A673 (cell line): ENCODE measurements at regions not wholly inside any gene's neighbourhood (a gene's known extent, or its start where the extent isn't known, plus 50 kb on each side); places are given as distances from the start of the nearest gene placed in this dataset.

Source experiments
- BruUV-seq: library from RNA; stranded (reverse); fragments of 400-500 nt; replicated peaks from 2 replicates; lab custom pipeline; 2021; lab: Mats Ljungman, UMichigan
- CTCF ChIA-PET: fragments of 300-600 bp; sonication (Branson Sonifier 250); formaldehyde crosslinking; loops from one replicate; lab custom pipeline; 2022; ENCODE audit warnings: antibody characterized with exemption; lab: Charles Lee
- POLR2A ChIA-PET: fragments of 300-600 bp; sonication (Branson Sonifier 250); formaldehyde crosslinking; loops from one replicate; lab custom pipeline; 2022; ENCODE audit warnings: antibody characterized with exemption; ENCODE audit not compliant: low non-redundant PET; lab: Charles Lee
- DNase-seq: peaks from one replicate; pipeline ENCODE4 v3.0.0-alpha.2; 2015; ENCODE audit warnings: low spot score
- H3K27ac ChIP-seq: fragments of 200-600 bp; sonication (generic); 2 replicates; pipeline ENCODE4 v1.5.1; 2016; ENCODE audit warnings: mixed run types, low read depth, mild to moderate bottlenecking, mixed read lengths, antibody characterized with exemption, low read length; ENCODE audit not compliant: poor library complexity, severe bottlenecking
- H3K27me3 ChIP-seq: fragments of 200-600 bp; sonication (generic); replicated peaks from 2 replicates; pipeline ENCODE4 v1.6.1; 2017; ENCODE audit warnings: mixed run types, low read depth, mild to moderate bottlenecking, mixed read lengths, antibody characterized with exemption, low read length; ENCODE audit not compliant: insufficient read depth, poor library complexity
- H3K36me3 ChIP-seq: fragments of 200-600 bp; sonication (generic); 2 replicates; pipeline ENCODE4 v1.6.1; 2016; ENCODE audit warnings: mixed run types, mild to moderate bottlenecking, mixed read lengths, antibody characterized with exemption, low read length; ENCODE audit not compliant: insufficient read depth, poor library complexity, severe bottlenecking
- H3K4me1 ChIP-seq: fragments of 200-600 bp; sonication (generic); 2 replicates; pipeline ENCODE4 v1.6.1; 2017; ENCODE audit warnings: mixed run types, mild to moderate bottlenecking, mixed read lengths, antibody characterized with exemption, low read length; ENCODE audit not compliant: insufficient read depth, poor library complexity, severe bottlenecking
- H3K4me3 ChIP-seq: fragments of 200-600 bp; sonication (generic); 2 replicates; pipeline ENCODE4 v1.5.1; 2016; ENCODE audit warnings: low read depth, mixed run types, mild to moderate bottlenecking, mixed read lengths, low read length; ENCODE audit not compliant: poor library complexity, severe bottlenecking
- H3K9me3 ChIP-seq: fragments of 200-600 bp; sonication (generic); 2 replicates; pipeline ENCODE4 v1.6.1; 2016; ENCODE audit warnings: mixed run types, low read depth, mild to moderate bottlenecking, mixed read lengths, antibody characterized with exemption, low read length; ENCODE audit not compliant: poor library complexity, severe bottlenecking
- CTCF ChIP-seq: fragments of 300-800, 200-600 bp; sonication (generic); conservative IDR thresholded peaks from 2 replicates; pipeline ENCODE4 v1.5.1; 2017; ENCODE audit warnings: low read depth, mild to moderate bottlenecking, antibody characterized with exemption, low read length, moderate library complexity, mixed read lengths
- EZH2 ChIP-seq: fragments of 200-600 bp; sonication (generic); IDR thresholded peaks from 2 replicates; pipeline ENCODE4 v1.6.1; 2017; ENCODE audit warnings: borderline replicate concordance, low read depth, mild to moderate bottlenecking, mixed read lengths, antibody characterized with exemption, low read length; ENCODE audit not compliant: poor library complexity, severe bottlenecking
- intact Hi-C: fragments of 100-400 bp; cut with micrococcal nuclease; formaldehyde crosslinking; loops from one replicate; pipeline ENCODE4 v1.10.0; 2022; ENCODE audit not compliant: unreplicated experiment

- POLR2A ChIA-PET, result no interaction called here
- peaks cover 29% of the 10 kb centered on the region for H3K4me1 ChIP-seq
- CTCF ChIA-PET, result no interaction called here
- no peak overlapping the region for H3K4me3 ChIP-seq
- H3K27ac ChIP-seq, result no peak overlapping the region
- intact Hi-C loops, result no loop called here
- H3K9me3 ChIP-seq, result peaks cover 4% of the 10 kb centered on the region
- BruUV-seq, result no TSS peak
- TF ChIP-seq EZH2, result no peak
- TF ChIP-seq CTCF, result no peak
- H3K36me3 ChIP-seq, result no peaks in the 10 kb centered on the region
- DNase-seq, result no peak
- H3K27me3 ChIP-seq, result no peaks in the 10 kb centered on the region
Observed at GRCh38 chr20:4066551-4066950, 51.2 kb upstream of the RNF24 start.

- ChIA-PET POLR2A (no interaction called here), CTCF (no interaction called here)
- H3K27me3 ChIP-seq, result no peaks in the 10 kb centered on the region
- no TSS peak for BruUV-seq
- peaks cover 2% of the 10 kb centered on the region for H3K9me3 ChIP-seq
- intact Hi-C loops, result no loop called here
- no peak for DNase-seq
- H3K27ac ChIP-seq, result peak overlapping the region; percentile 52
- H3K4me1 ChIP-seq, result peaks cover 25% of the 10 kb centered on the region
- TF ChIP-seq CTCF, result no peak
- no peak for TF ChIP-seq EZH2
- H3K36me3 ChIP-seq, result no peaks in the 10 kb centered on the region
- H3K4me3 ChIP-seq, result no peak overlapping the region
Observed at GRCh38 chr20:4065391-4065844, 50.1 kb upstream of the RNF24 start.
